ENCODE measurements at regions not wholly inside any gene's neighbourhood (a gene's known extent, or its start where the extent isn't known, plus 50 kb on each side); places are given as distances from the start of the nearest gene placed in this dataset.
"Not testable (repeated sequence)": the region's sequence is repeated elsewhere in the genome, so short reads cannot be mapped to it uniquely, and the experiment has no call there.

DNA sequence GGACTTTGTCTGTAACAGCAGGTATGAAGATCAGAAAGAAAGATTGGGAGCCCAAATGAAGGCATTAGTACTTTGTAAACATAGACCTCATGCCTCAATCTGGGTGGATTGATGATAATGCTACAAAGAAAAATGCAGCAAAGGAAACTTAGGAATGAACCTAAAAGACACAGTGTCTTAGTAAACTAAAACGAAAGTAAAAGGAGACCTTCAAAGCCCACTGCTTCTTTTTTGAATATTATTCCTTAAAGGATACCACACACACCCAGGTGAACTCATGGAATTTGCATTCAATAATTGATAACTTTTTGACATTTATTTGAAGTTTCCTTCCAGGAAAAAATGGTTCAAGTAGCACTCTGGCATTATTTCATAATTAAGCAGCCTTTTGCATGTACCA is 543.2 kb downstream of the TTLL7 start:
- DNase-seq: not testable (repeated sequence)

DNA sequence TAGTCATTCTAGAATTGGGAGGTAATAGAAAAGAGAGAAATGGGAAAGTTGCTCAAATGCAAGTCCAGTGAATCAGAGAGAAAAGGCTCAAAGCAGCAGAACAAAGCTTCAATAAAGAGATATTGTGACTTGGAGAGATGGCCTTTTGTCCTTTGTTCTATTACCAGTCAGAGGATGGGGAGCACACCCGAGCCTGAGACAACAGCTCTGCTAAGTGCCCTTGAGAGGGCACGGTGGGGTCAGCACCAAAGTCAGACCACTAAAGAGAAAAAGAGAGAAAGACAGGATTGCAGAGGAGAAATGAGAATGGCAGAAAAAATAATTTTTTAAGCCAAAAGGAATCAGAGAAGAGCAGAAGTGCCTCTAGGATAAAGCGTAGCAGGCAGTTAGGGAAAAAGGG is 553.1 kb downstream of the TTLL7 start:
- DNase-seq: not testable (repeated sequence)

DNA sequence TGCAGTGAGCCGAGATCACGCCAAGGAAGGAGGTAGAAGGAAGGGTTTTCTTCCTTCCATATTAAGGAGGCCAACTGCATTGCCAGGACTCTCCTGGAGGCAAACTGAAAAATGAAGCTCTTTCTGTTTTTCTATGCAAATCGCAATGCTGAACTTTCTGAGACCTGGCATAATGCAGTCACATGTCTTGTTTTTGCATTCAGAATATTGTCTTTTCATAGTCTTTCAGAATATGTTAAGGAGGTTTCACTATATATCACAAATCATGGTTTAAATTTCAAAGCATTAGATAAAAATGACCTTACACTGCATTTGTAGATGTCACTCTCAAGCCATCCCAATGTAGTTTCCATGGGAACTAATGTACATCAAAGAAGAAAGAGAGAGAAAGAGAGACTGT is 556.5 kb downstream of the TTLL7 start:
- not testable (repeated sequence) for DNase-seq

DNA sequence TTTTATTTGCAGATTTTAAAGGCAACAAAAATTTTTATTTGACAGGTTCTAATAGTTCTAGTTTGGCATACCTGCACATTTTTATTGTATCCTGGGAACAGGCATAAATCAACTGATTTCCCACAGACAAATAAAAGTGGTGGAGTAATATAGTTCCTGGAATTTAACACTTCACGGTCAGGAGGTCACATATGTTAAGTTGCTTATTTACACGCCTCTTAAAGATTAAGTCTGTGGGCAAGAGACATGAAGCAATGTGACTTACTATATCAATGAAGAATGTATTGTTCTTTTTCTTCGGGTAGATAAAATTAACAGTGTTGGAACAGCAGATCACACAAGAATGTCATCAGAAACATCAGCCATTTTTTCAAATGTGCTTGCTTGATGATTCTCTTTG is 558.3 kb downstream of the TTLL7 start:
- not testable (repeated sequence) for DNase-seq

DNA sequence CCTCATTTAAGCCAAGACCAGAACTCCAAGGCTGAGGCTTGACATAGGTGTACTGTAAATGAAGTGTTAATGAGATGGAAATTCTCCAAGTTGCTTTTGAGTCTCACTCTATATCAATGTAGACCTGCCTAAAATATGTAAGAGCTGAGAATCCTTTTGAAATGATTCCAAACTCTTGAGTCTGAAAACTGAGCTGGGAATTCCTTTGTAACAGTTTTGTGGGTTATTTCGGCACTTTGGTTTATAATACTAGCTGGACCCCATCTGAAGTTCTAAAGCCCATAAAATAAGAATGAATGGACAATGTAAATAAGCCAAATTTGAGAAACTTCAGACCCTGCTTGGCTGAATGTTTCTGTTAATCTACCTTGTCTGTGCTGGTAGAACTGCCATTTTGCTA is 558.9 kb downstream of the TTLL7 start:
- not testable (repeated sequence) for DNase-seq

DNA sequence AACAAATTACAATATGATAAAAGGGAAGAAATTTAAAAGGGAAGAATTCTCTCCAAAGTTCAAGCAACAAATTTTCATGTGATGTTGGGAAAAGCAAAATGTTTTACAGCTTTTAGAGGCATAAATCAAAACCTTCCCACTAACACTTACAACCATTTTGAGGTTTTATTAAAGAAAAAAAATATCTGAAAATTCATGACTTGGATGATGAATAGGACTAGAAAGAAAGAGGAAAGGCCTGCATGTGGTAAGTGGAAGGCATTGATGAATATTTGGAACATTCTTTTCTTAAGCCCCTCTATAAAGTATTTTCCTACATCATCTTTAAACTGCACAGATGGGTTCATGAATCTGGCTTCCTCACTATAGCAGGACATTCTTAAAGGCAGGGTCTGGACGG is 560.6 kb downstream of the TTLL7 start:
- not testable (repeated sequence) for DNase-seq

DNA sequence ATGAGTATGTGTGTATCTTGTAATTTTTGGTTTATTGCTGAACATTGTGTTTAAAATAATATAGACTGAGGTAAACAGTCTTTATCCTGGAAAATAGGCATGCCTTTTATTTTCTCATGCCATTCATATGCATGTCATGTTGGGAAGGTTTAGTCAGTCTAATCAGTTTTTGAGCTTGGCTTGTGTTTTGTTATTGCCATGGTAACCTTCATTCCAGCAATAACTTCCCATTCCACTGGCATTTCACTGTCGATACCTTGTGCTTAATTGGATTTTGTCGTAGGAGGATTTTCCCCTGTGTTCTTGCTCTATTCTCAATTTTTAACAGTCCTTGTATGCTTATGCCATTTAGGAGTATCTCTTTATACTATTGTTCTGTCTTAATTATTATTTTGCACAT is 563.6 kb downstream of the TTLL7 start:
- DNase-seq: not testable (repeated sequence)

DNA sequence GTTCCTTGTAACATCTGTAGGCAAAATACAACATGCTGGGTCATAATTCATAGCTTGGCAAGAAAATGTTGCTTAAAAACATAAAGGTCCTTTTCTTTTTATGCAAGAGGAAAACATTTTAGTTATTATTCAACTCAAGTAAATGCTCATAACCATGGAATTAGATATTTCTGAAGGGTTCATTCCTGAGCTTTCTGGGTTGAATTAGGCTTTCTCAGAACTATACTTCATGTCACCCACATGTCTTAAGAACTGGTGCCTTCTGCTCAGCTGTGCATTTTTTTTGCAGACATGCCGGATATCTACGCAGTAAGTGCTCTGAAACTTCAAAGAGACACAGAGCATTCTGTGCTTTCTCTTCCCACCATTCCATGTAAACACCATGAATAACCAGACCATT is 571.4 kb downstream of the TTLL7 start:
- not testable (repeated sequence) for DNase-seq

DNA sequence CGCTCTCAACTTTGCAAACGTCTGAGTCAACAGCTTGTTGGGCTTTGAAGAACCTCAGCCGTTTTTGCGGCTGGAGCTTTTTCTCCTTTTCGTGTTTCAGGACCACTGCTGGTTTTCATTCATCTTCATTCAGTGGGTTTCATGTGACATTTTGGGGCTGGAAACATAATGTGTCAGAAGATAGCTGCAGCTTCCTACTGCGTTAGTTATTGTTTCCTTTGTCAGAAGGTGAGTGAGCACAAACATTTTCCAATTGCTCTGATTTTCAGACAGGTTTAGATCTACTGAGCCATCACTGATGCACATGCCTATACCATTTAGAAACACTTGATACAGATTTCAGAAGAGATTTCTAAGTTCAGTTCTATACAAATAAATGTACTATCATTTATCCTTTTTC is 575.5 kb downstream of the TTLL7 start:
- not testable (repeated sequence) for DNase-seq

DNA sequence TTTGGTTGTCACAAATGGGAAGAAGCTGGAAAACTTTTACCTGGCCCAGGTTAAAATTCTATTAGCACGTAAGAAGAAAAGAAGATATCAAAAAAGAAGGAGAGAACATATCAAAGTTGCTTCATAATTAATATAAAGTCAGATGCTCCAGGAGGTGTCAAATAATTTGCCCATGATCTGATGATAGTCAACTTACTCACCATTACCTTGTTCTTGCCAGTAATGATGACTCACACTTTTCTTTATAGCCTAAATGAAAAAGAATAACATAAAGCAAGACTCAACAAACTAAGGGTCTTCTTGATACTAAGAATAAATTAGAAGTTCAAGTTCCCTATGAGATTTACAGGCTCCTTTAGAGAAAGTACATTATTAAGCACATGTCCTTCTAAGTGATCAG is 580.4 kb downstream of the TTLL7 start:
- DNase-seq: no peak

DNA sequence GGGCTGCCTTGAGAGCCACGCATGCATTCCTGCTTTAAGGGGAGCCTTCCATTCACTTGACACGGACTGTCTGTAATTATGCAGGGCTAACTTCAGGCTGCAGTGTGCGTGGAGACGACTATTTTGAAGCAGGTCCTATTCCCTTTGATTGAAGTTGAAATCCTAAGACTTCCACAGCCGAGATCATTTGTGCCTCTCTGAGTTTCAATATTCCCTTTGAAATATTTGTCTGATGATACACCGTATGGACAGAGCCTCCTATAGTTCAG is 585.2 kb downstream of the TTLL7 start:
- not testable (repeated sequence) for DNase-seq

DNA sequence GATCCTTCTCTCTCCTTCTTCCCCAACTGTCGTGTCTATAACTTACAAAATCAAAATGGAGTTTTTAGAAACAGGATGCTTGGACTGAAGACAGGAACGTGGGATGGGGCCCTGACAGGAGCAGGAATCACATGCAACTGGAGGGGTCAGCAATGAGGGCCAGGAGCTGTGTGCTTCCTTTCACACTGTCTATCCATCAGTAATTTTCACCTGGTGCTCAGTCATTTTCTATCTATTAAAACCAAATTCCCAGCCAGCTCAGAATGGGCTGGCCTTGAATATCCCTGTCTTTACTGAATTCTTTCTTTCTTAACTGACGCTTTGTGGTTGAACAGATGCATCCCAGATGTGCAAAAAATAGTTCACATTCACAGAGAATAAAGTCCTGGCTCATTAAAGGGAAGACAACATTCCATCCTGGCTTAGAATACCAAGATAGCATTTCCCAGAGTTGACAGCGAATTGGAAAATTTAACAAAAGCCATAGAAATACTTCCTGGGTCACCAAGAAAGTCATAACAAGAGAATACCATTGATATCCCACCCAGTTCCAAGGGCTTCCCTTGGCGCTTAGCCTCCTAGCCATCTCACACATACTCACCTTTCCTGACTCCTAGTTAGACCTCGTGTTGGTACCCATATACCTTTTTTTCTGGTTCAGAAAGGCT is 588.1 kb downstream of the TTLL7 start:
- not testable (repeated sequence) for DNase-seq

DNA sequence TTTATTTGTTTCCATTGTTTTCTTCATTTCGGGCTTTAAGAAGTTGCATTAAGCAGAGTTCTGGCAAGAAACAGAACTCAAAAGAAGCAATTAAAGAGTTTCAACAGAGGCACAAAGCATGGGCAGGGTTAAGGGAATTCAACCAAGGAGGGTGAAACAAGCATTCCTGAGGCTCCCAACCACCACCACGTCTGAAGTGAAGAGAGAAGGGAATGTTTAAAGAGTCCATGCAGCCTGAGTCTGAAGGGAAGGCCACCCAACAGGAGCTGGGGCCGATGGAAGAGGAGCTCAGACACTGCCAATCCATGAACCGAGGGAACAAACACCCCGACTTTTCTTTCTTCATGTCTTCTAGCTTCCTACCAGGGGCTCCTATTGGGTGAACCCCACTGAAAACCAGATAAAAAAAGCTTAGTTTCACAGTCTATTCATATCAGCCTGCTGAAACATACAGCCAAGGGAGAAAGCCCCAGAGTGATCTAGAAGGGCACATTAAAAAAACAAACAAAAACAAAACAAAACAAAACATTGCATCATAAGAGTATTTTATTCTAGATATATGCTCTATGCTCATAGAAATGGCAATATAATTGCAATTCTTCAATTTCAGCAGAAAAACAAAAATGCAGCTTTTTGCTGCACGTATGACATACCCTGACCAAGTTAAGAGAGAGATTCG is 592.1 kb downstream of the TTLL7 start:
- DNase-seq: not testable (repeated sequence)

DNA sequence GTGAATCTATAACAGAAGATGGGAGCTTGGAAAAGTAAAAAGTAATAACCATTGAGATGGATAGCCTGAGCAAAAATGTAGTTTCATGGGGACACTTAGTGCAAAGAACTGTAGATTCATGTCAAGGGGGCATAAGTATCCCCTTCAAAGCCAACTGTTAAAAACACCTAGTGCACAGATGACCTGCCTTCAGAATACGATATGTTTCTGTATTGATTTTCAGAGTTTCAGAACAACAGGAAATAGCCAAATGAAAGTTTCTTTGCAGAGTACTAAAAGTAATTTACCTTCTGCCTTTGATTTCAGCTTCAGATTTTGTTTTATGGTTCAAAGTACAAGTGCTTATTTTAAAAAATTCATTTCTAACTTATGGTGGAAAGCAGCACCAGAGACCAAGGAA is 593.1 kb downstream of the TTLL7 start:
- not testable (repeated sequence) for DNase-seq

DNA sequence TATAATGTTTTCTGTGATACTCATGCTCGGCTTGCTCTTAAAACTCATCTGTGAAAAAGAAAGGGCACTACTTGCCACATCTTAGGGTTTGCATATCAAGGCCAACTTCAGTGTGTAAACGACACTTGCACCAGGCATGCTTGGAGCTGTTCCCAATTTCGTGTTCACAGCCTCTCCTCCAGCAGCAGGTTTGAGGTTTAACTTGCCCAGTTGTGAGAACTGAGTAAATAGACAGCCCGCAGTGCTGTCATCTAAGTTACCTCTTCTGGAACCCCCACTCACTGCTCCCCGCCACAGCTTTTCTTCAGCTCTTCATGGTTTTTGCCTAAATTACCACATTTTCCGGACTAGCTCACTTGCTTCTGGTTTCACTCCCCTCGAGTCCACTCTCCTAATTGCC is 595.4 kb downstream of the TTLL7 start:
- DNase-seq: not testable (repeated sequence)

DNA sequence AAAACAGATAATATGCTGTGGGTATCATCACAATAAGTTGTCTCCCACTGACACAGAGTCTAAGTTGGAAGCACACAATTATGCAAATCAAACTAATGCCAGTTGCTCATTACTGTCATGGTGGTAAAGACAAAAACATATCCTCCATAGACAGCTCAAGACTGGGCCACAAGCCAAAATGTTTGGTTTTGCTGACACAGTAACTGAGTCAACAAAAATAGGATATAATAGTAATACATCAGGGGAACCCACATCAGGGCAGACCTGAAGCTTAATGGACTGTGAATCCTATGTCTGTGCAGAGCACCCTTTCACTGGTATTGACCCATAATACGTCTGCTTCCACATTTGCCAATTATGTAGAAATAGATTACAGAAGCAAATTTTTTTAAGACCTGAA is 597.8 kb downstream of the TTLL7 start:
- not testable (repeated sequence) for DNase-seq

DNA sequence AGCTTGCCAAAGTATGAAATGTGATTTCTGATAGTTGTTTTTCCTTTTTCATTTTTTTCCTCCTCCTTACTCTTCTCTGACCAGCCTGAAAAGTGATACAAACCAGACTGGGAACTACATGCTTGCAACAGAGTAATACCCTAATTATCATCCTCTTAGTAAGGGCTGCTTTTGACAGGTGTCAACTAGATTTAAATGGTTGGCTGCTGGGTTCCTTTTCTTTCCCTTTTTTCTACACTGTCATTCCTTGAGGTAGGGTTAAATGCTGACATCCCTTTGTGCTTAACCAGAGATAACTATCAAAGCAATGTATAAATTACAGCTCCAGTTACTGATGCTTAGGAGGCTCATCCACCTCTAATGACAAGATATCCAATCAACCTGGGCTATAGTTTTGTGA is 598.8 kb downstream of the TTLL7 start:
- not testable (repeated sequence) for DNase-seq

DNA sequence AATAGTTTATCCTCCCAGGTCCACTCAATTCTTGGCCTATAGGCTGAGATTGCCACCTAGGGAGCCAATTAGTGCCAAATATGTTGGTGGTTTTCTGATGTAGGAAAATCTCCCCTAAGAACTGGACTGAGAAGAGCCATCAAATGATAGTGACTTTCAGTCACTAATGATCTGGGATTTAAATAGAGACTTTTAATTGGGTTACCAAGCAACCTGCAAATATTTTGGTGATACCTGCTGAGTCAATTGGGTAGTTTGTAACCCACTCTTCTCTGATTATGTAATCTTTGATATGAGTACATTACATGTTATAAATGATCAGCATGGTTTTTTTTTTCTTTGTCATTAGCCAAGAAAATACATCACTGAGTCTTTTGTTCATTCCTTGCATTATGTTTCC is 600.8 kb downstream of the TTLL7 start:
- DNase-seq: not testable (repeated sequence)

DNA sequence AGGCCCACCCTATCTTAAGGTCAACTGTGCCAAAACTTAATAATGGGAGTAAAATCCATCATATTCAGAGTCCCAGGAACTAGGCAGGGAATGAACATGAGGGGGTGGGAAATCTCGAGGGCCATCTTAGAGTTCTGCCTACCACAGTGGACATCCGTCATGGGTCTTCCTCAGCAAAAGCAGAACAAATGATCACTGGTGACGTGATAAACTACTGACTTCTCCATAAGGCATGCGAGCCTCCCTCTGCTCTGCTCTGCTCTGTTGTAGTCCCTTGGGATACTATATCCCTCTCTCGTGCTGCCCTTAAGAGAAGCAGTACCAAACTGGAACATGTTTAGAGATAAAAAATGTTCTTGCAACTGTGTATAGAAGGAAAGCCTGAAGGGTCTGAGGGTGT is 603.8 kb downstream of the TTLL7 start:
- not testable (repeated sequence) for DNase-seq

DNA sequence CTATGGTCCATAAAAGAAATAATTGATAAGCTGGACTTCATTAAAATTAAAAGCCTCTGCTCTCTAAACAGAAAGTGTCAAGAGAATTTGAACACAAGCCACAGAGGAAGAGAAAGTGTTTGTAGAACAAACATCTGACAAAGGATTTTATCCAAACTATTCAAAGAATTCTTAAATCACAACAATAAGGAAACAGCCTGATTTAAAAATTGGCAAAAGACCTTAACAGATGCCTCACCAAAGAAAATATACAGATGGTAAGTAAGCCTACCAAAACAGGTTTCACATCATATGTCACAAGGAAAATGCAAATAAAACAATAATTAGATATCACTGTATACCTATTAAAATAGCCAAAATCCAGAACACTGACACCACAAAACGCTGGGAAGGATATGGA is 612.0 kb downstream of the TTLL7 start:
- DNase-seq: not testable (repeated sequence)

DNA sequence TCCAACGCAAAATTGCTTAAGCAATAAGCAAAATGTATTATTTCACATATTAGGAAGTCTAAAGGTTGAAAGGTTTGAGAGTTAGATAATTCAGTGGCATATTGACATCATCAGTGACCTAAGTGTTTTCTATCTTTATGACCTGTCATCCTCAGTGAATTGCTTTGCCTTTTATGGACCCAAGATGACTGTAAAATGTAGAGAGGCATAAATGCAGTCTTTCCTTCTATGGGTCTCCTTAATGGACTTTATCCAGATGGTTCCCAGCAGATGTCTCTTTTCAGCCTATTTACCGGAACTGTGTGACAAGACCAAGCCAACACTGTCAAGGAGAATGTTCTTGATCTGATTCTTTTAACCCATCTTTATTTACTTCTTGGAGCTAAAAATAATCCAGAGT is 615.8 kb downstream of the TTLL7 start:
- DNase-seq: not testable (repeated sequence)

DNA sequence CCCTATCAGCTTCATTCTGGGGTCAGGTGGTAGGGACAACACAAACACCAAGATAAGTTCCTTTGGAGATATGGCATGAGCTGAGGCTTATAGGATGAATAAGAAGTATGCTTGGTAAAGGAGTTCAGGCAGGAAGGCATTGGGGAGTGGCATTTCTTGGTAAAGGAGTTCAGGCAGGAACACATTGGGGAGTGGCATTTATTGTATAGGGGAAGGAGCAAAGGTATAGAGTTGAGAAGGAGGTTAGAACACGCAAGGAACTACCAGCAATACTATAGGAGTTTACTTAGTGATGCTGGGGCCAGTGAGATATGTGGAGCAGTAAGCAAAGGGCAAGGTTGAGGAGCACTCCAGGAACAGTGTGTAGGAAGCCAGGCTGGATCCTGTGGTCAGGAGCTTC is 625.9 kb downstream of the TTLL7 start:
- DNase-seq: not testable (repeated sequence)

DNA sequence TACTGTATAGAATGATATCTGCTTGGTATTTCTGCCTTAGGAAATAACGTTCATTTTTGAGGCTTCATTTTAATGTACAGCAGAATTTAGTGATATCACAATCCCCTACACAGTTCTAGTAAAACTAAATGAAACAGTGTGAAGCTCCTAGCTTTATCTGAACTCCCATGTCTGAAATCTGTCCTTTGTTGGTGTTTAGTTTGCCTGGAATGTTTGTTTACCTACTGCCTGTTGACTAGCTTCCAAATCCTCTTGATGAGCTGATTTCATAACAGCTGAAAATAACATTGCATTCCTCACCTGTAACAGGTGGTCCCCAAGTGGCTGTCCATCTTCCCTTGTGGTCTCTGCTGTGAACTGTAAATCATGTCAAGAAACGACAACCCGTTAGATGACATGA is 629.1 kb downstream of the TTLL7 start:
- DNase-seq: not testable (repeated sequence)

DNA sequence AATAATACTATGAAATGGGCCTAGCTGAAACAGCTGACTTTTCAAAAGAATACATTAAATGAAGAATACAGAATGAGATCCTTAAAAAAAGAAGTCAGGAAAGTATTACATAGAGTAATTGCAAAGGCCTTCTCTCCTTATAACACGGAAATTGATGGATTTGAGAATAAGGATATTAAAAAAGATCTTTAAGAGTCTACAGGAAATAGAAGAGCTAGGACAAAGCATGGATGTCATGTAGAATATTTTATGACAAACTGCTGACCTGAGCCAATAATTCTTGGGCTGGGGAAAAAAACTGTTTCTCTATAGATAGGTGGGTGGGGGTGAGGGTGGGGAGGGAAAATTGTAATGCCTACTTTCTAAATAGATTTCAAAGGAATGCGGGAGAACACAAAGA is 633.6 kb downstream of the TTLL7 start:
- DNase-seq: not testable (repeated sequence)

DNA sequence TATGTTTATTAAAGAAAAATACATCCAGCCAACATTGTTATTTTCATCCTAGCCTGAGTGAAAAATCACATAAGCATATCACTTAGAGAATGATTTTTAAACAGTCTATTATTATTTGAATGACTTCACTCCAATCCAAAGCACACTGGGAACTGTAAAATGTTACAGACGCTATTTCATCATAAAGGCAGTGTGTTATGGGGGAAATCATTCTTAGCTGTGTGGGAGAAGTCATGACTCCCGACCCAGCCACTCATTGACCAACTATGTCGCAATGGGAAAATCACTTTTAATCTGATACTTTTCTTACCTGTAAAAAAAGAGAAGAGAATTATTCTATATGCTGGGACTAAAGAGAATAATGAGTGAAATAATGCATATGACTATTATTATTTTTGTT is 653.6 kb downstream of the TTLL7 start:
- not testable (repeated sequence) for DNase-seq
